ENCODE measurements at regions not wholly inside any gene's neighbourhood (a gene's known extent, or its start where the extent isn't known, plus 50 kb on each side); places are given as distances from the start of the nearest gene placed in this dataset.

- Histone ChIP-seq H3K79me2 (replicated peaks; ENCODE audit: insufficient read depth, low read length) (no peaks in the 10 kb centered on the region), H4K20me1 (ENCODE audit: insufficient read depth) (no peaks in the 10 kb centered on the region), H3K9me2 (ENCODE audit: insufficient read depth, low read length) (no peaks in the 10 kb centered on the region), H3F3A (ENCODE audit: insufficient read depth, low read length, poor library complexity, severe bottlenecking) (no peaks in the 10 kb centered on the region), H3K27me3 (ENCODE audit: insufficient read depth, low read depth, low read length) (no peaks in the 10 kb centered on the region), H3K4me3 (ENCODE audit: low read length) (no peak overlapping the region), H3K27ac (ENCODE audit: low read length) (no peak overlapping the region), H3K36me3 (ENCODE audit: insufficient read depth, low read length) (no peaks in the 10 kb centered on the region), H3K9ac (ENCODE audit: low read length) (no peak overlapping the region), H3K4me2 (ENCODE audit: low read length) (no peak overlapping the region), H2AFZ (ENCODE audit: low read depth, low read length) (no peak overlapping the region), H3K9me3 (ENCODE audit: low read length) (no peaks in the 10 kb centered on the region)
- TF ChIP-seq MXI1 (conservative IDR thresholded peaks at IDR 0.05; ENCODE audit: poor library complexity, severe bottlenecking) (no peak), RAD21 (conservative IDR thresholded peaks at IDR 0.05) (no peak), EZH2 (IDR thresholded peaks at IDR 0.05; ENCODE audit: borderline replicate concordance, insufficient read depth, low read length, poor library complexity, severe bottlenecking) (no peak)
These were observed 151.9 kb upstream of the CWC22 start for GRCh38 chr2:180158961-180159360.

GRCh38 chr2:180156651-180157050, 149.6 kb upstream of the CWC22 start:
- Histone ChIP-seq H3K9me3 (ENCODE audit: low read length) (no peaks in the 10 kb centered on the region), H2AFZ (ENCODE audit: low read depth, low read length) (no peak overlapping the region), H3K27me3 (ENCODE audit: insufficient read depth, low read depth, low read length) (no peaks in the 10 kb centered on the region), H3F3A (ENCODE audit: insufficient read depth, low read length, poor library complexity, severe bottlenecking) (no peaks in the 10 kb centered on the region), H3K9me2 (ENCODE audit: insufficient read depth, low read length) (no peaks in the 10 kb centered on the region), H3K36me3 (ENCODE audit: insufficient read depth, low read length) (no peaks in the 10 kb centered on the region), H3K4me3 (ENCODE audit: low read length) (no peak overlapping the region), H3K79me2 (replicated peaks; ENCODE audit: insufficient read depth, low read length) (no peaks in the 10 kb centered on the region), H3K9ac (ENCODE audit: low read length) (no peak overlapping the region), H4K20me1 (ENCODE audit: insufficient read depth) (no peaks in the 10 kb centered on the region), H3K4me2 (ENCODE audit: low read length) (no peak overlapping the region), H3K27ac (ENCODE audit: low read length) (no peak overlapping the region)
- TF ChIP-seq SMC3 (conservative IDR thresholded peaks at IDR 0.05; ENCODE audit: poor library complexity) (no peak), EZH2 (IDR thresholded peaks at IDR 0.05; ENCODE audit: borderline replicate concordance, insufficient read depth, low read length, poor library complexity, severe bottlenecking) (no peak), MXI1 (conservative IDR thresholded peaks at IDR 0.05; ENCODE audit: poor library complexity, severe bottlenecking) (no peak), RAD21 (conservative IDR thresholded peaks at IDR 0.05) (no peak), EP300 (conservative IDR thresholded peaks at IDR 0.05; ENCODE audit: poor library complexity, severe bottlenecking) (no peak), TAF1 (IDR thresholded peaks at IDR 0.05; ENCODE audit: low read depth) (no peak), POLR2AphosphoS5 (IDR thresholded peaks at IDR 0.05) (no peak)
- TF ChIP-seq, protein P1, sequence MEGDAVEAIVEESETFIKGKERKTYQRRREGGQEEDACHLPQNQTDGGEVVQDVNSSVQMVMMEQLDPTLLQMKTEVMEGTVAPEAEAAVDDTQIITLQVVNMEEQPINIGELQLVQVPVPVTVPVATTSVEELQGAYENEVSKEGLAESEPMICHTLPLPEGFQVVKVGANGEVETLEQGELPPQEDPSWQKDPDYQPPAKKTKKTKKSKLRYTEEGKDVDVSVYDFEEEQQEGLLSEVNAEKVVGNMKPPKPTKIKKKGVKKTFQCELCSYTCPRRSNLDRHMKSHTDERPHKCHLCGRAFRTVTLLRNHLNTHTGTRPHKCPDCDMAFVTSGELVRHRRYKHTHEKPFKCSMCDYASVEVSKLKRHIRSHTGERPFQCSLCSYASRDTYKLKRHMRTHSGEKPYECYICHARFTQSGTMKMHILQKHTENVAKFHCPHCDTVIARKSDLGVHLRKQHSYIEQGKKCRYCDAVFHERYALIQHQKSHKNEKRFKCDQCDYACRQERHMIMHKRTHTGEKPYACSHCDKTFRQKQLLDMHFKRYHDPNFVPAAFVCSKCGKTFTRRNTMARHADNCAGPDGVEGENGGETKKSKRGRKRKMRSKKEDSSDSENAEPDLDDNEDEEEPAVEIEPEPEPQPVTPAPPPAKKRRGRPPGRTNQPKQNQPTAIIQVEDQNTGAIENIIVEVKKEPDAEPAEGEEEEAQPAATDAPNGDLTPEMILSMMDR (IDR thresholded peaks at IDR 0.05; ENCODE audit: poor library complexity, severe bottlenecking): no peak
- TF ChIP-seq, protein P2, sequence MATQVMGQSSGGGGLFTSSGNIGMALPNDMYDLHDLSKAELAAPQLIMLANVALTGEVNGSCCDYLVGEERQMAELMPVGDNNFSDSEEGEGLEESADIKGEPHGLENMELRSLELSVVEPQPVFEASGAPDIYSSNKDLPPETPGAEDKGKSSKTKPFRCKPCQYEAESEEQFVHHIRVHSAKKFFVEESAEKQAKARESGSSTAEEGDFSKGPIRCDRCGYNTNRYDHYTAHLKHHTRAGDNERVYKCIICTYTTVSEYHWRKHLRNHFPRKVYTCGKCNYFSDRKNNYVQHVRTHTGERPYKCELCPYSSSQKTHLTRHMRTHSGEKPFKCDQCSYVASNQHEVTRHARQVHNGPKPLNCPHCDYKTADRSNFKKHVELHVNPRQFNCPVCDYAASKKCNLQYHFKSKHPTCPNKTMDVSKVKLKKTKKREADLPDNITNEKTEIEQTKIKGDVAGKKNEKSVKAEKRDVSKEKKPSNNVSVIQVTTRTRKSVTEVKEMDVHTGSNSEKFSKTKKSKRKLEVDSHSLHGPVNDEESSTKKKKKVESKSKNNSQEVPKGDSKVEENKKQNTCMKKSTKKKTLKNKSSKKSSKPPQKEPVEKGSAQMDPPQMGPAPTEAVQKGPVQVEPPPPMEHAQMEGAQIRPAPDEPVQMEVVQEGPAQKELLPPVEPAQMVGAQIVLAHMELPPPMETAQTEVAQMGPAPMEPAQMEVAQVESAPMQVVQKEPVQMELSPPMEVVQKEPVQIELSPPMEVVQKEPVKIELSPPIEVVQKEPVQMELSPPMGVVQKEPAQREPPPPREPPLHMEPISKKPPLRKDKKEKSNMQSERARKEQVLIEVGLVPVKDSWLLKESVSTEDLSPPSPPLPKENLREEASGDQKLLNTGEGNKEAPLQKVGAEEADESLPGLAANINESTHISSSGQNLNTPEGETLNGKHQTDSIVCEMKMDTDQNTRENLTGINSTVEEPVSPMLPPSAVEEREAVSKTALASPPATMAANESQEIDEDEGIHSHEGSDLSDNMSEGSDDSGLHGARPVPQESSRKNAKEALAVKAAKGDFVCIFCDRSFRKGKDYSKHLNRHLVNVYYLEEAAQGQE (IDR thresholded peaks at IDR 0.05; ENCODE audit: borderline replicate concordance): no peak

DNA sequence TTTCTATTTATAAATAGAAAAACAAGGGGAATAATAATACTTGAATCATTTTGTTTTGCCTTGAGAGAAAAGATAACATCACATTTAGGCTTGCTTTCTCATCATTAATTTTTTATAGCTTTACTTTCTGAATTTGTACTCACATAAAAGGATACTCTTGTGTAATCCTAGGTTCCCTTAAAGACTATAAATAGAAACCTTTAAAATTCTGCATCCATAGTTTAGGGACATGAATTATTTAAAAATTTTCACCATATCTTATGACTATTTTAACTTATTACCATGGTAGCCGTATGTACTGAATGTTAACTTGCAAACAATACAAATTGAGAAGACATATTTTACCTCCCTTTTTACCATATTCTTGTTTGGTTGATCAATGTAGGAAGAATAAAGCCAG, 143.5 kb upstream of the CWC22 start:
- H3K4me2 ChIP-seq (ENCODE audit: low read length): no peak overlapping the region
- H3K9ac ChIP-seq (ENCODE audit: low read length): no peak overlapping the region
- no peaks in the 10 kb centered on the region for H3K9me3 ChIP-seq (ENCODE audit: low read length)
- TF ChIP-seq, protein P1 (IDR thresholded peaks at IDR 0.05; ENCODE audit: poor library complexity, severe bottlenecking): no peak
- TF ChIP-seq, protein P2 (IDR thresholded peaks at IDR 0.05; ENCODE audit: borderline replicate concordance): no peak
- TF ChIP-seq POLR2AphosphoS5 (IDR thresholded peaks at IDR 0.05) (no peak), MXI1 (conservative IDR thresholded peaks at IDR 0.05; ENCODE audit: poor library complexity, severe bottlenecking) (no peak), RAD21 (conservative IDR thresholded peaks at IDR 0.05) (no peak), TAF1 (IDR thresholded peaks at IDR 0.05; ENCODE audit: low read depth) (no peak), EZH2 (IDR thresholded peaks at IDR 0.05; ENCODE audit: borderline replicate concordance, insufficient read depth, low read length, poor library complexity, severe bottlenecking) (no peak), SMC3 (conservative IDR thresholded peaks at IDR 0.05; ENCODE audit: poor library complexity) (no peak), EP300 (conservative IDR thresholded peaks at IDR 0.05; ENCODE audit: poor library complexity, severe bottlenecking) (no peak)
- no peaks in the 10 kb centered on the region for H3K36me3 ChIP-seq (ENCODE audit: insufficient read depth, low read length)
- H2AFZ ChIP-seq (ENCODE audit: low read depth, low read length): no peak overlapping the region
- H3K4me3 ChIP-seq (ENCODE audit: low read length): no peak overlapping the region
- H3F3A ChIP-seq (ENCODE audit: insufficient read depth, low read length, poor library complexity, severe bottlenecking): no peaks in the 10 kb centered on the region
- no peak overlapping the region for H3K27ac ChIP-seq (ENCODE audit: low read length)
- H3K79me2 ChIP-seq (replicated peaks; ENCODE audit: insufficient read depth, low read length): no peaks in the 10 kb centered on the region
- no peaks in the 10 kb centered on the region for H3K27me3 ChIP-seq (ENCODE audit: insufficient read depth, low read depth, low read length)
- H4K20me1 ChIP-seq (ENCODE audit: insufficient read depth): no peaks in the 10 kb centered on the region
- H3K9me2 ChIP-seq (ENCODE audit: insufficient read depth, low read length): no peaks in the 10 kb centered on the region

All from neural cell (in vitro differentiated cells).